ENCODE measurements at regions not wholly inside any gene's neighbourhood (a gene's known extent, or its start where the extent isn't known, plus 50 kb on each side); places are given as distances from the start of the nearest gene placed in this dataset.

GRCh38 chr14:83969998-83970397 is 1559.9 kb upstream of the FLRT2 start:
- no peak for TF ChIP-seq POLR2A (IDR thresholded peaks at IDR 0.05; ENCODE audit: low read depth, low read length)
- TF ChIP-seq TAF1 (IDR thresholded peaks at IDR 0.05; ENCODE audit: borderline replicate concordance, low read depth, low read length), result no peak
- TF ChIP-seq POLR2AphosphoS5 (IDR thresholded peaks at IDR 0.05; ENCODE audit: low read depth, low read length), result no peak
